Heart left ventricle (tissue), 16 donors: ENCODE measurements at regions not wholly inside any gene's neighbourhood (a gene's known extent, or its start where the extent isn't known, plus 50 kb on each side); places are given as distances from the start of the nearest gene placed in this dataset.

ENCODE experiments used
- ATAC-seq, 4 donors: fragments of 200-7000 bp; cut with Tn5 transposase; one replicate each; pipeline ENCODE4 v1.9.1; 2020 to 2022; ENCODE audit warnings: moderate library complexity in 4 of 4, mild to moderate bottlenecking in 3 of 4, moderate number of reproducible peaks in 1 of 4
- DNase-seq, 5 donors: peaks; one replicate each; pipeline ENCODE4 v3.0.0-alpha.2; 2020
- H3K27ac ChIP-seq, 12 donors: fragments of 200-600 bp; sonication (generic) in 4 of 12; one replicate each; pipeline versions ENCODE4 v1.5.0 to v1.8.0; 2016 to 2022; ENCODE audit warnings: mild to moderate bottlenecking in 2 of 12
- H3K27me3 ChIP-seq, 9 donors: fragments of 200-600 bp; sonication (generic) in 2 of 9; one replicate each; pipeline versions ENCODE4 v1.5.1 to v1.8.0; 2016 to 2022; ENCODE audit warnings: mild to moderate bottlenecking in 3 of 9
- H3K36me3 ChIP-seq, 9 donors: fragments of 200-600 bp; sonication (generic) in 2 of 9; one replicate each; pipeline versions ENCODE4 v1.5.0 to v1.8.0; 2018 to 2022; ENCODE audit warnings: mild to moderate bottlenecking in 2 of 9
- H3K4me1 ChIP-seq, 12 donors: fragments of 200-600 bp; sonication (generic) in 4 of 12; one replicate each; pipeline versions ENCODE4 v1.5.0 to v1.8.0; 2016 to 2022; ENCODE audit warnings: mild to moderate bottlenecking in 3 of 12
- H3K4me3 ChIP-seq, 12 donors: fragments of 200-600 bp; sonication (generic) in 4 of 12; one replicate each; pipeline versions ENCODE4 v1.5.0 to v1.8.0; 2017 to 2022; ENCODE audit warnings: mild to moderate bottlenecking in 9 of 12, moderate library complexity in 4 of 12
- H3K9me3 ChIP-seq, 12 donors: fragments of 200-600 bp; sonication (generic) in 4 of 12; one replicate each; pipeline versions ENCODE4 v1.5.0 to v1.8.0; 2016 to 2022; ENCODE audit warnings: mild to moderate bottlenecking in 1 of 12
- CTCF ChIP-seq, 12 donors: fragments of 200-600 bp; sonication (generic) in 4 of 12; IDR thresholded peaks; one replicate each; pipeline versions ENCODE4 v1.5.0 to v1.8.0; 2018 to 2022; ENCODE audit warnings: antibody characterized with exemption in 12 of 12, mild to moderate bottlenecking in 5 of 12
- POLR2A ChIP-seq, 2 donors: fragments of 450-650 bp; IDR thresholded peaks; one replicate each; pipeline ENCODE4 v1.6.1; 2017; ENCODE audit warnings: antibody characterized with exemption in 2 of 2, mild to moderate bottlenecking in 2 of 2, moderate library complexity in 2 of 2
- WGBS, 4 donors: extraction: QIAGEN DNeasy Blood & Tissue Kit in 2 of 4; methylation state at CpG; one replicate each; pipeline versions ENCODE4 v1.1.5 to v1.1.7; 2013 to 2018; 5-methylcytosine and 5-hydroxymethylcytosine counted together
- intact Hi-C, 10 donors: fragments of 100-400 bp; cut with DNase I; formaldehyde crosslinking; loops; one replicate each; pipeline versions ENCODE4 v1.11.1 to v1.14.2; 2022
- donor health status: ischemic (EF 13 %, LVEDD 7.1; RV severe dilation, severe dysfunction).
- donor health status: healthy with polysubstance abuse.
- donor health status: DM: no; HTN: yes; CAD: no.
- donor health status: DM: no; HTN: no; CAD: no.
- donor health status: ischemic (EF 25% LVEDD 6.9; RV normal size, moderate dysfunction).
- donor health status: ischemic (EF 25% LVEDD 5.7; RV mildly dilated, moderate dysfunction).
- donor health status: healthy.
- donor health status: DM: yes; HTN: yes; CAD: no.
- donor health status: ischemic (EF 35%, LVEDD 5.7; RV mildly dilated, moderate dysfunction).
- donor health status: nonischemic (EF 11% LVEDD 7.7; RV severe dilation, severe dysfunction).
- donor health status: DM: yes; HTN: yes; CAD: no.
- donor health status: PGD.
- donor health status: ischemic (EF 29% LVEDD 5.4; RV normal size, mild dysfunction).
- donor health status: nonischemic (EF 23%, LVEDD 6.1; RV moderate dilation, normal function).

DNA sequence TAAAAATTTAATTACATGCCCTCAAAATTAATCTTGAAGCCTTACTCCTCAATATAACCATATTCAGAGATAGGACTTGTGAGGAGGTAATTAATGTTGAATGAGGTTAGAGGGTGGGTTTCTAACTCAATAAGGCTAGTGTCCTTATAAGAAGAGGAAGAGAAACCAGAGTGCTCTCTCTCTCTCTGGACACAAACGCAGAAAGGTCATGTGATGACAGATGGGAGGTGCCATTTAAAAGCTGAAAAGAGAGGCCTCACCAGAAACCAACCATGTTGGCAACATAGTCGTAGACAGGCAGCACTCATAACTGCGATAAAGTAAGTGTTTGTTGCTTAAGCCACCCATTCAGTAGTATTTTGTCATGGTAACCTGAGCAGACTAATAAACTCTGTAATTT lies 378.5 kb upstream of the LMO3 start:
- H3K4me3 ChIP-seq, result no peak overlapping the region
- H3K27me3 ChIP-seq, result no peaks in the 10 kb centered on the region
- ATAC-seq (no peak), DNase-seq (no peak)
- H3K9me3 ChIP-seq, result peaks cover 0 to 15% (median 1%) of the 10 kb centered on the region in 12 donors
- TF ChIP-seq CTCF (IDR thresholded peaks at IDR 0.05), result no peak
- no peak for TF ChIP-seq POLR2A (IDR thresholded peaks at IDR 0.05)
- no peaks in the 10 kb centered on the region for H3K36me3 ChIP-seq
- WGBS, 4 donors, result 61 to 70% (median 65%) methylated on average over 3 of the region's 3 CpGs
- no peaks in the 10 kb centered on the region for H3K4me1 ChIP-seq
- no peak overlapping the region for H3K27ac ChIP-seq
- intact Hi-C loops, result no loop called here

- 77 to 84% (median 78%) methylated on average over 5 of the region's 5 CpGs for WGBS, 4 donors
- H3K9me3 ChIP-seq, result peaks cover 0 to 11% (median 0%) of the 10 kb centered on the region in 12 donors
Observed at GRCh38 chr12:16972923-16973770, 367.2 kb upstream of the LMO3 start.

GRCh38 chr12:16962889-16963288 lies 356.9 kb upstream of the LMO3 start:
- TF ChIP-seq POLR2A (IDR thresholded peaks at IDR 0.05) (no peak), CTCF (IDR thresholded peaks at IDR 0.05) (no peak)
- Histone ChIP-seq H3K4me1 (no peaks in the 10 kb centered on the region), H3K27me3 (no peaks in the 10 kb centered on the region), H3K36me3 (no peaks in the 10 kb centered on the region), H3K9me3 (peaks cover 0 to 5% (median 0%) of the 10 kb centered on the region in 12 donors), H3K4me3 (no peak overlapping the region), H3K27ac (no peak overlapping the region)
- 85 to 89% (median 87%) methylated on average over 2 of the region's 2 CpGs for WGBS, 4 donors
- intact Hi-C loops, result no loop called here
- ATAC-seq, result no peak
- DNase-seq, result no peak

More at GRCh38 chr12:16972923-16973770, 367.2 kb upstream of the LMO3 start:
- no peak for TF ChIP-seq POLR2A (IDR thresholded peaks at IDR 0.05)
- no peak for TF ChIP-seq CTCF (IDR thresholded peaks at IDR 0.05)
- H3K27me3 ChIP-seq, result no peaks in the 10 kb centered on the region
- no peak for DNase-seq
- no peaks in the 10 kb centered on the region for H3K4me1 ChIP-seq
- no peak for ATAC-seq
- intact Hi-C loops, result no loop called here
- H3K36me3 ChIP-seq, result no peaks in the 10 kb centered on the region
- no peak overlapping the region for H3K27ac ChIP-seq
- no peak overlapping the region for H3K4me3 ChIP-seq

DNA sequence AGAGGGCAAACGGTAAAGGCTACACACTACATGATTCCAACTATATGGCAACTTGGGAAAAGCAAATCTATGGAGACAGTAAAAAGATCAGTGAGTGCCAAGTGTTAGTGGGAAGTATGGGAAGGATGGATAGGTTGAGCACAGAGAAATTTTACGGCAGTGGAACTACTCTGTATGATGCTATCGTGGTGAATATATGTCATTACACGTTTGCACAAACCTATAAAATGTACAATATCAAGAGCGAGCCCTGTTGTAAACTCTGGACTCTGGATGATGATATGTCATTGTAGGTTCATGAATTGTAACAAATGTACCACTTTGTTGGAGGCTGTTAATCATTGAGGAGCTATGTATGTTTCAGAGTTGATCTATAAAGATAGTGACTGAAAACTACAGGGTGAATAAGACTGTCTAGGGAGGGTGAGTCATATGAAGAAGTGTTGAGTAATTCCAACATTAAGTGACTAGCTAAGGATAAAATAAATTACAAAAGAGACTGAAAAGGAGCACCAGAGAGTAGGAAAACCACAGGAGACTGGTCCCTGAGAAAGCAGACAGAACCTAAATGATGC lies 349.2 kb upstream of the LMO3 start:
- TF ChIP-seq CTCF (IDR thresholded peaks at IDR 0.05), result no peak
- TF ChIP-seq POLR2A (IDR thresholded peaks at IDR 0.05), result no peak
- DNase-seq (no peak), ATAC-seq (no peak)
- no peak overlapping the region for H3K4me3 ChIP-seq
- no peaks in the 10 kb centered on the region for H3K36me3 ChIP-seq
- H3K27me3 ChIP-seq, result no peaks in the 10 kb centered on the region
- WGBS, 4 donors, result 79 to 85% (median 83%) methylated on average over 5 of the region's 5 CpGs
- H3K27ac ChIP-seq, result no peak overlapping the region
- no peaks in the 10 kb centered on the region for H3K4me1 ChIP-seq
- no peaks in the 10 kb centered on the region for H3K9me3 ChIP-seq
- intact Hi-C loops, result no loop called here
